ENCODE measurements at regions not wholly inside any gene's neighbourhood (a gene's known extent, or its start where the extent isn't known, plus 50 kb on each side); places are given as distances from the start of the nearest gene placed in this dataset.

DNA sequence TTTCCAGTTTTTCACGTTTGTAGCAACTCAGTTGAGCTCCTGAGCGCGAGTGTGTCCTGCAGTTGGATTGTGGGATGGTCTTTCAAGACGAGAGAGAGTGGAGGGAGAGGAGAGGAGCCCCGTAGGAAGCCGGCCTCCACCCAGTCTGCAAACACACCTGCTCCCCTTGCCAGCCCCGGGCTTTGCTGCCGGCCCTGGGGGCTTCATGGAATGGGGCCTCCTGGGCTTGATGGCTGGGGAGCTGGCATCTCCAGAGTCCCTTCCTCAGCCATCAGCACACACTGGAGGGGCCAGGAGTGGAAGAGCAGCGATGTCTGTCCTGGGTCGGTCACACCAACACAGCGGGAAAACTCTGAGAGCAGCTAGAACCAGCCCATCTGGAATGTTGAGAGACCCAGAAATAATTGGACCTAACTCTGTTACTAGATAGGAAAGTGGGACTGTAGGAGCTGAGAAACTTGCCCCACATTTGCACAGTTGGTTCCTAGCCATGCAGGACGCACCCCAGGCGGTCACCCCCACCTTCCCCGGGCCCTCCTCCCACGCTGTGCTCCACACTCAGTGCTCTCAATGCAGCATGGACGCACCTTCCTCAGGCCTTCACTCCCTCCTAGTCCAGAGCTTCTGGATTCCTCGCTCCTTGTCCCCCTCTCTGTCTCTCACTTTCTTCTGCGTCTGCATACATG, 69.6 kb downstream of the PTGR3 start:
- DNase-seq (no peak), FAIRE-seq (no peak)
- Histone ChIP-seq H3K4me3 (ENCODE audit: low read length in 3 of 3) (no peak overlapping the region), H3K27me3 (ENCODE audit: control insufficient read depth, insufficient read depth, low read length) (peaks cover 2% of the 10 kb centered on the region), H3K9me3 (ENCODE audit: control insufficient read depth in 2 of 3, insufficient read depth in 1 of 3, low read length in 3 of 3) (no peaks in the 10 kb centered on the region), H3K36me3 (ENCODE audit: control insufficient read depth in 2 of 3, insufficient read depth in 3 of 3, low read length in 3 of 3) (no peaks in the 10 kb centered on the region), H3K27ac (ENCODE audit: low read depth in 2 of 2, low read length in 2 of 2) (no peak overlapping the region), H3K9ac (ENCODE audit: low read length in 3 of 3) (no peak overlapping the region), H3K4me1 (ENCODE audit: control insufficient read depth in 2 of 3, insufficient read depth in 2 of 3, low read depth in 1 of 3, low read length in 3 of 3) (no peaks in the 10 kb centered on the region)
- intact Hi-C loops (cut with DNase I): no loop called here
- TF ChIP-seq CTCF (IDR thresholded peaks at IDR 0.05; ENCODE audit: borderline replicate concordance, extremely low read depth, insufficient read depth): no peak

- Histone ChIP-seq H3K4me3 (ENCODE audit: low read length in 3 of 3) (no peak overlapping the region), H3K36me3 (ENCODE audit: control insufficient read depth in 2 of 3, insufficient read depth in 3 of 3, low read length in 3 of 3) (no peaks in the 10 kb centered on the region), H3K9me3 (ENCODE audit: control insufficient read depth in 2 of 3, insufficient read depth in 1 of 3, low read length in 3 of 3) (no peaks in the 10 kb centered on the region), H3K9ac (ENCODE audit: low read length in 3 of 3) (no peak overlapping the region), H3K27ac (ENCODE audit: low read depth in 2 of 2, low read length in 2 of 2) (no peak overlapping the region), H3K27me3 (ENCODE audit: control insufficient read depth, insufficient read depth, low read length) (peaks cover 2% of the 10 kb centered on the region), H3K4me1 (ENCODE audit: control insufficient read depth in 2 of 3, insufficient read depth in 2 of 3, low read depth in 1 of 3, low read length in 3 of 3) (no peaks in the 10 kb centered on the region)
- FAIRE-seq (no peak), DNase-seq (no peak)
- no peak for TF ChIP-seq CTCF (IDR thresholded peaks at IDR 0.05; ENCODE audit: borderline replicate concordance, extremely low read depth, insufficient read depth)
- intact Hi-C loops (cut with DNase I): no loop called here
Measured at GRCh38 chr18:75137346-75137877, 71.5 kb downstream of the PTGR3 start.

DNA sequence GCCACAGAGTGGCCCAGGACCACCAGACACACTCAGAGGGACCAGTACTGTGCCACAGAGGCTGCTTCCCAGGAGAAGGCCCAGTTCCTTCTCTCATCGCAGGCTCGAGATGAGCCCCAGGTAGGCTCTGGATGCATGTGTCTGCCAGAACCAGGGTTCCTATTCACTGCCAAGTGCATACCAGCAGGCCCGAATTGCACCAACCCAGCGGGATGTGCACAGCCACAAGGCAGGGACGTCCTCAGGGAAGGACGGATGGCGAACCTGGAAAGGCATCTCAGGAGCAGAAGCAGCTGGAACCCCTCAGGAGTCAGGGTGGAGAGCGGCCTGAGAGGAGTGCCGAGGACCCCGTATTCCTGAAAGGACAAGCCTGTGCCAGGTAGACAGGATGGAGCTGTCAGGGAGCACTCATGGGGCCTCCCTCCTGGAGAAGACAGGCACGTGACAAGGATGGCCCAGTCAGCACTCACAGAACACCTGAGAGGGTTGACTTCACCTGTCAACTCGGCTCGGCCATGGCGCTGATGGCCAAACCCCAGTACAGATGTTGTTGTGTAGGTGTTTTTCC, 73.7 kb downstream of the PTGR3 start:
- TF ChIP-seq CTCF (IDR thresholded peaks at IDR 0.05; ENCODE audit: borderline replicate concordance, extremely low read depth, insufficient read depth): no peak
- Histone ChIP-seq H3K4me3 (ENCODE audit: low read length in 3 of 3) (no peak overlapping the region), H3K9ac (ENCODE audit: low read length in 3 of 3) (no peak overlapping the region), H3K4me1 (ENCODE audit: control insufficient read depth in 2 of 3, insufficient read depth in 2 of 3, low read depth in 1 of 3, low read length in 3 of 3) (no peaks in the 10 kb centered on the region), H3K36me3 (ENCODE audit: control insufficient read depth in 2 of 3, insufficient read depth in 3 of 3, low read length in 3 of 3) (no peaks in the 10 kb centered on the region), H3K27ac (ENCODE audit: low read depth in 2 of 2, low read length in 2 of 2) (no peak overlapping the region), H3K27me3 (ENCODE audit: control insufficient read depth, insufficient read depth, low read length) (peaks cover 2% of the 10 kb centered on the region), H3K9me3 (ENCODE audit: control insufficient read depth in 2 of 3, insufficient read depth in 1 of 3, low read length in 3 of 3) (no peaks in the 10 kb centered on the region)
- intact Hi-C loops (cut with DNase I): no loop called here
- DNase-seq (no peak), FAIRE-seq (no peak)

Measured in kidney (tissue), 13 donors.